PC-9 (cell line): ENCODE measurements at regions not wholly inside any gene's neighbourhood (a gene's known extent, or its start where the extent isn't known, plus 50 kb on each side); places are given as distances from the start of the nearest gene placed in this dataset.

Source experiments
- BruUV-seq: library from RNA; stranded (reverse); fragments of 400-500 nt; replicated peaks from 2 replicates; lab custom pipeline; 2021; lab: Mats Ljungman, UMichigan
- CTCF ChIA-PET: fragments of 300-600 bp; sonication (Branson Sonifier 250); formaldehyde crosslinking; loops from one replicate; lab custom pipeline; 2022; ENCODE audit warnings: antibody characterized with exemption; lab: Charles Lee
- POLR2A ChIA-PET: fragments of 300-600 bp; sonication (Branson Sonifier 250); formaldehyde crosslinking; loops from one replicate; lab custom pipeline; 2022; ENCODE audit warnings: antibody characterized with exemption; ENCODE audit not compliant: unreplicated experiment; lab: Charles Lee
- DNase-seq, 2 experiments: peaks; one replicate each; pipeline versions ENCODE4 v3.0.0 to v3.0.0-alpha.2; 2015 to 2022; ENCODE audit warnings: mixed read lengths in 1 of 2
- H2AFZ ChIP-seq: fragments of 200-600 bp; sonication (generic); 2 replicates; pipeline ENCODE4 v1.8.1; 2017; ENCODE audit warnings: antibody characterized with exemption
- H3F3A ChIP-seq: fragments of 200-600 bp; sonication (generic); 2 replicates; pipeline ENCODE4 v1.8.1; 2017; ENCODE audit warnings: antibody characterized with exemption, mild to moderate bottlenecking, low read depth; ENCODE audit not compliant: insufficient read depth
- H3K27ac ChIP-seq: fragments of 200-600 bp; sonication (generic); 2 replicates; pipeline ENCODE4 v1.6.1; 2016; ENCODE audit warnings: mixed run types
- H3K27me3 ChIP-seq: fragments of 200-600 bp; sonication (generic); 2 replicates; pipeline ENCODE4 v1.6.1; 2016; ENCODE audit warnings: low read depth, mixed run types; ENCODE audit not compliant: insufficient read depth
- H3K36me3 ChIP-seq: fragments of 200-600 bp; sonication (generic); 2 replicates; pipeline ENCODE4 v1.6.1; 2016; ENCODE audit warnings: low read depth, mixed run types
- H3K4me1 ChIP-seq: fragments of 200-600 bp; sonication (generic); replicated peaks from 2 replicates; pipeline ENCODE4 v1.6.1; 2016; ENCODE audit warnings: mixed run types; ENCODE audit not compliant: insufficient read depth
- H3K4me2 ChIP-seq: fragments of 200-600 bp; sonication (generic); 2 replicates; pipeline ENCODE4 v1.6.1; 2017; ENCODE audit warnings: mixed run types
- H3K4me3 ChIP-seq: fragments of 200-600 bp; sonication (generic); 2 replicates; pipeline ENCODE4 v1.6.1; 2016; ENCODE audit warnings: mixed run types
- H3K79me2 ChIP-seq: fragments of 200-600 bp; sonication (generic); 2 replicates; pipeline ENCODE4 v1.6.1; 2017; ENCODE audit warnings: low read depth, mixed run types
- H3K9me2 ChIP-seq: fragments of 200-600 bp; sonication (generic); 2 replicates; pipeline ENCODE4 v1.8.1; 2017; ENCODE audit warnings: mild to moderate bottlenecking; ENCODE audit not compliant: insufficient read depth
- H3K9me3 ChIP-seq: fragments of 200-600 bp; sonication (generic); 2 replicates; pipeline ENCODE4 v1.8.1; 2016; ENCODE audit warnings: low read depth; ENCODE audit not compliant: insufficient read depth
- H4K20me1 ChIP-seq: fragments of 200-600 bp; sonication (generic); 2 replicates; pipeline ENCODE4 v1.8.1; 2017; ENCODE audit not compliant: insufficient read depth
- EZH2 ChIP-seq: fragments of 200-600 bp; sonication (generic); IDR thresholded peaks from 2 replicates; pipeline ENCODE4 v1.8.0; 2017; ENCODE audit warnings: antibody characterized with exemption, low read depth
- intact Hi-C: fragments of 100-400 bp; cut with micrococcal nuclease; formaldehyde crosslinking; loops from one replicate; pipeline ENCODE4 v1.10.0; 2022; ENCODE audit not compliant: unreplicated experiment
- TF ChIP-seq, protein P1 (sequence below): fragments of 200-600 bp; sonication (generic); conservative IDR thresholded peaks from 2 replicates; pipeline ENCODE4 v1.6.1; 2017; ENCODE audit warnings: mixed run types, antibody characterized with exemption, mild to moderate bottlenecking, moderate library complexity

DNA sequence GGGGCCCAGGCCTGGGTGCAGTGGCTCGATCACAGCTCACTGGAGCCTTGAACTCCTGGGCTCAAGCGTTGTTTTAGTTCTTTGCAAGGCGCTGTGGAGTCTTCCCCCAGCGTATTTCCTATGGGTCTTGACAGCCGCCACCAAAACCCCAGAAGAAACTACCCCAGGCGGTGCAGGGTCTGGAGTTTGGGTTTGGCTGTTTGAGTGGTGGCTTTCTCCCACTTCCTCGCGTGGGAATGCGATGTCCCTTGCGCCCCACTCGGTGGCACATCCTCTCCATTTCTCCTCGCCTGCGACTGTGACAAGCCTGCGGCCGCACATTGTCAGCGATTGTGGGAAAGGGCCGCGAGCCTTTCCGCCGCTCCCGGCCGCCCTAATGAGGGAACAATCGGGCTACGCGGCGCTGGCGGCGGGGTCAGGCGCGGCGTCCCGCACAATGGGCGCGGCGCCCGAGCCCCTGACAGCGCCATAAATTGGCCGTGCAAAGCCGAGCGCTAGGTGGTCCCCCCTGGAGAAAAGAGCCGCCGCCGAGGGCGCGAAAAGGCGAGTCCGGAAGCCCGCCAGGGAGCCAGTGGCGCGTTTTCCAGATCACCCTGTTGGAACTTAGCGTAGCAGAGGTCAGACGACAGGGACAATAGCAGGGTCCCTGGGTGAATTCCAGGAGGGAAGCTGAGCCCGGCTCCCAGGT is 194.9 kb upstream of the POU3F3 start:
- H2AFZ ChIP-seq: no peak overlapping the region
- H3F3A ChIP-seq: no peaks in the 10 kb centered on the region
- no peaks in the 10 kb centered on the region for H3K36me3 ChIP-seq
- no peak overlapping the region for H3K4me2 ChIP-seq
- H3K9me2 ChIP-seq: no peaks in the 10 kb centered on the region
- no peak for DNase-seq
- TF ChIP-seq, protein P1, sequence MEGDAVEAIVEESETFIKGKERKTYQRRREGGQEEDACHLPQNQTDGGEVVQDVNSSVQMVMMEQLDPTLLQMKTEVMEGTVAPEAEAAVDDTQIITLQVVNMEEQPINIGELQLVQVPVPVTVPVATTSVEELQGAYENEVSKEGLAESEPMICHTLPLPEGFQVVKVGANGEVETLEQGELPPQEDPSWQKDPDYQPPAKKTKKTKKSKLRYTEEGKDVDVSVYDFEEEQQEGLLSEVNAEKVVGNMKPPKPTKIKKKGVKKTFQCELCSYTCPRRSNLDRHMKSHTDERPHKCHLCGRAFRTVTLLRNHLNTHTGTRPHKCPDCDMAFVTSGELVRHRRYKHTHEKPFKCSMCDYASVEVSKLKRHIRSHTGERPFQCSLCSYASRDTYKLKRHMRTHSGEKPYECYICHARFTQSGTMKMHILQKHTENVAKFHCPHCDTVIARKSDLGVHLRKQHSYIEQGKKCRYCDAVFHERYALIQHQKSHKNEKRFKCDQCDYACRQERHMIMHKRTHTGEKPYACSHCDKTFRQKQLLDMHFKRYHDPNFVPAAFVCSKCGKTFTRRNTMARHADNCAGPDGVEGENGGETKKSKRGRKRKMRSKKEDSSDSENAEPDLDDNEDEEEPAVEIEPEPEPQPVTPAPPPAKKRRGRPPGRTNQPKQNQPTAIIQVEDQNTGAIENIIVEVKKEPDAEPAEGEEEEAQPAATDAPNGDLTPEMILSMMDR: no peak
- TF ChIP-seq EZH2: no peak
- no peak overlapping the region for H3K4me3 ChIP-seq
- peaks cover 71% of the 10 kb centered on the region for H3K27me3 ChIP-seq
- H4K20me1 ChIP-seq: no peaks in the 10 kb centered on the region
- CTCF ChIA-PET: no interaction called here
- H3K9me3 ChIP-seq: no peaks in the 10 kb centered on the region
- intact Hi-C loops: no loop called here
- BruUV-seq: no TSS peak
- H3K27ac ChIP-seq: no peak overlapping the region
- H3K79me2 ChIP-seq: no peaks in the 10 kb centered on the region
- H3K4me1 ChIP-seq: no peaks in the 10 kb centered on the region
- POLR2A ChIA-PET: no interaction called here

DNA sequence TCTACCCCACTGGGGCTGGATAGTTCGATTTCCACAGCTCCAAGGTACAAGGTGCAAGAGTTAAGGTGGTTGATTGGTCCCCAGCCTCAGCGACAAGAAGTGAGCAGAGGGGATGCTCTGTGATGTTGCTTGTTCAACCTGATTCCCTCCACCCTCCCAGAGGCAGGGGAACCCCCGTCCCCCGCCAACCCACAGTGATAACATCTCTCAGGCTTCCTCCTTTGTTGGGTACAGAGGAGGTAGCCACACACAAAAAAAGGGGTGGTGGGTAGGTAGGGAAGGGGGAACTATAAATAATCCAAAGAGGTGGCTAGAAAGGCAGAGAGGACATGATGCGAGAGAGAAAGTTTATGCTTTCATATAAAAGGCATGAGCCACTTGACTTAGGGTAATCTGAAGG is 192.9 kb upstream of the POU3F3 start:
- CTCF ChIA-PET: no interaction called here
- no peaks in the 10 kb centered on the region for H3K9me3 ChIP-seq
- H2AFZ ChIP-seq: no peak overlapping the region
- intact Hi-C loops: no loop called here
- no peaks in the 10 kb centered on the region for H3K79me2 ChIP-seq
- H3K4me2 ChIP-seq: no peak overlapping the region
- no peaks in the 10 kb centered on the region for H3K4me1 ChIP-seq
- H3F3A ChIP-seq: no peaks in the 10 kb centered on the region
- TF ChIP-seq, protein P1: no peak
- no peak for TF ChIP-seq EZH2
- no peak for DNase-seq
- BruUV-seq: no TSS peak
- H3K9me2 ChIP-seq: no peaks in the 10 kb centered on the region
- POLR2A ChIA-PET: no interaction called here
- H3K27ac ChIP-seq: no peak overlapping the region
- H3K4me3 ChIP-seq: no peak overlapping the region
- H3K36me3 ChIP-seq: no peaks in the 10 kb centered on the region
- H3K27me3 ChIP-seq: peaks cover 82% of the 10 kb centered on the region
- H4K20me1 ChIP-seq: no peaks in the 10 kb centered on the region

DNA sequence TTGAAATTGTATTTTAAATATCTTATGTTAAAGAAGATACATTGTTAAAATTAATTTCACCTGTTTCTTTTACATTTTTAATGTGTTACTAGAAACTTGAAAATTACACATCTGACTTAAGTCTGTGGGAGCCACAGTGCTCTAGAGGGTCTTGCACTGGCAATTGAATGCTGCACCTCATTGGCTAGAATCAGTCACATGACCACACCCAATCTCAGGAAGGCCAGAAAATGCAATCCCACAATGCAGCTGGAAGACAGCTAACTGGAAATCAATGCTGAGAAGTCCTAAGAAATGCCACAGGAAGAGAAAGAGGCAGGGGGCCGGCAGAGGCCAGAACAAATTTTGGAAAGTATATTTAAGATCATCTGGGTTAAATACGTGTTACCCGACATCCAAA is 189.2 kb upstream of the POU3F3 start:
- Histone ChIP-seq H3K27ac (no peak overlapping the region), H3K27me3 (peaks cover 78% of the 10 kb centered on the region), H3K4me2 (no peak overlapping the region), H3K4me1 (no peaks in the 10 kb centered on the region), H3K9me2 (no peaks in the 10 kb centered on the region), H3K36me3 (no peaks in the 10 kb centered on the region), H3F3A (no peaks in the 10 kb centered on the region), H2AFZ (no peak overlapping the region), H3K79me2 (no peaks in the 10 kb centered on the region), H4K20me1 (no peaks in the 10 kb centered on the region), H3K4me3 (no peak overlapping the region), H3K9me3 (no peaks in the 10 kb centered on the region)
- ChIA-PET POLR2A (no interaction called here), CTCF (no interaction called here)
- no peak for DNase-seq
- TF ChIP-seq, protein P1: no peak
- no peak for TF ChIP-seq EZH2
- BruUV-seq: no TSS peak
- intact Hi-C loops: no loop called here
